LNCaP clone FGC (cell line): ENCODE measurements at regions not wholly inside any gene's neighbourhood (a gene's known extent, or its start where the extent isn't known, plus 50 kb on each side); places are given as distances from the start of the nearest gene placed in this dataset.
A peak's percentile ranks its signal among the peaks of the same experiment; 100 is the strongest.

Source experiments
- DNase-seq: peaks from one replicate; pipeline ENCODE4 v3.0.0-alpha.2; 2011; ENCODE audit warnings: low read depth
- H3K4me3 ChIP-seq: 2 replicates; pipeline ENCODE4 v1.5.1; 2011; ENCODE audit warnings: mild to moderate bottlenecking, low read depth, low read length, control low read depth
- TF ChIP-seq, protein P1 (sequence below): IDR thresholded peaks from 2 replicates; pipeline ENCODE4 v1.5.1; 2012; ENCODE audit warnings: mild to moderate bottlenecking; ENCODE audit not compliant: control insufficient read depth, insufficient read depth; ENCODE audit errors: extremely low read depth

DNA sequence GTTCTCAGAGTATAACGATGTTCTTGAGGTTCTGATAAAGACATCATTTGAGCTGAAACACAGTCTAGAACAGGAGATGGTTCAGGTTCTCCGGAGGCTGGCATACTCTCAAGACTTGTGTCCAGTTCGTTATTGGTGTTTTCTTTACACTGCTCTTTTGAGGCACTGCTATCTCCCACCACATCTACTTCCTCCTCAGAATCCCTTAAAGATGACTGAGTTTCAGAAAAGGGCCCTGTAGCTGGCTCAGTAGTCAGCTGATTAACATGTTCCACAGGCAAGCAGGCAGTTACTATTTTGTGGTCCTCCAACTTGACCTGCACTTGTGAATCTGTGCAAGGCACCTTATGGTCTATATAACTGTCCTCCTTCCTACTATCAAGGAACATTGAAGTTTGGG is 50.2 kb downstream of the ZZZ3 start:
- H3K4me3 ChIP-seq = no peak overlapping the region
- TF ChIP-seq, protein P1, sequence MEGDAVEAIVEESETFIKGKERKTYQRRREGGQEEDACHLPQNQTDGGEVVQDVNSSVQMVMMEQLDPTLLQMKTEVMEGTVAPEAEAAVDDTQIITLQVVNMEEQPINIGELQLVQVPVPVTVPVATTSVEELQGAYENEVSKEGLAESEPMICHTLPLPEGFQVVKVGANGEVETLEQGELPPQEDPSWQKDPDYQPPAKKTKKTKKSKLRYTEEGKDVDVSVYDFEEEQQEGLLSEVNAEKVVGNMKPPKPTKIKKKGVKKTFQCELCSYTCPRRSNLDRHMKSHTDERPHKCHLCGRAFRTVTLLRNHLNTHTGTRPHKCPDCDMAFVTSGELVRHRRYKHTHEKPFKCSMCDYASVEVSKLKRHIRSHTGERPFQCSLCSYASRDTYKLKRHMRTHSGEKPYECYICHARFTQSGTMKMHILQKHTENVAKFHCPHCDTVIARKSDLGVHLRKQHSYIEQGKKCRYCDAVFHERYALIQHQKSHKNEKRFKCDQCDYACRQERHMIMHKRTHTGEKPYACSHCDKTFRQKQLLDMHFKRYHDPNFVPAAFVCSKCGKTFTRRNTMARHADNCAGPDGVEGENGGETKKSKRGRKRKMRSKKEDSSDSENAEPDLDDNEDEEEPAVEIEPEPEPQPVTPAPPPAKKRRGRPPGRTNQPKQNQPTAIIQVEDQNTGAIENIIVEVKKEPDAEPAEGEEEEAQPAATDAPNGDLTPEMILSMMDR = no peak
- peak; percentile 23 for DNase-seq

DNA sequence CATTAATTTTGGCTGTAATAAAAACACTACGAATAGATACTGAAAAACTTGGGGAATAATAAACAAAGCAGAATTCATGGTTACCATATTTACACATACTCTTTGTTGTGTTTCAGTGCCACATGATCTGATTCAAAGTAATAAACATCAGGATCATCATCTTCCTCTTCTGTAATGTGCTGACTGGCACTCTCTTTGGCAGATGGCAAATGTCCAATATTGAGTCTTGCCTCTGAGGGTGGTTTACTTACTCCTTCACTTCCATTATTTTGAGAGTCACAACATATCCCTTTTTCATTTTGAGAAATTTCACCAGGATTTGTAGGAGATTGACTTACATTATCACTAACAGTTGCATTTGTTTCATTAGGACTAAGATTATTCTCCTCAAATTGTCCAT is 50.7 kb downstream of the ZZZ3 start:
- H3K4me3 ChIP-seq = no peak overlapping the region
- TF ChIP-seq, protein P1 = no peak
- DNase-seq = no peak

DNA sequence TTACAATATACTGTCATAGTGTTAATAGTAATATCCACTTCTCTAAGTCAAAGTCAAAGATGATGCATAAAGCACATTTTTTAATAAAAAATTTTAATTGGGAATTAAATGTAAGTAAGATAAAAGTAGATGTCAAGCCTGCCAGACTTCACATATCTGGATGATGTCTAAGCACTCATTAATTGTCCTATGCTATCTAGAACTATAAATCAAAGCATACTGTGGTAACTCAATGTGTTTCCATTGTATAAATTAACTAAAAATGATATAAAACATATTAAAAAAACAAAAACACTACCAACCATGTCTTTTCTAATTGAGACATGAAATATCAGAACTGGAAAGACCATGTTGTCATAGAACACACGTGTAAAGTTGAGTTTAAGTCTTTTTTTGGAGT is 51.2 kb downstream of the ZZZ3 start:
- no peak overlapping the region for H3K4me3 ChIP-seq
- TF ChIP-seq, protein P1 = no peak
- DNase-seq = no peak

DNA sequence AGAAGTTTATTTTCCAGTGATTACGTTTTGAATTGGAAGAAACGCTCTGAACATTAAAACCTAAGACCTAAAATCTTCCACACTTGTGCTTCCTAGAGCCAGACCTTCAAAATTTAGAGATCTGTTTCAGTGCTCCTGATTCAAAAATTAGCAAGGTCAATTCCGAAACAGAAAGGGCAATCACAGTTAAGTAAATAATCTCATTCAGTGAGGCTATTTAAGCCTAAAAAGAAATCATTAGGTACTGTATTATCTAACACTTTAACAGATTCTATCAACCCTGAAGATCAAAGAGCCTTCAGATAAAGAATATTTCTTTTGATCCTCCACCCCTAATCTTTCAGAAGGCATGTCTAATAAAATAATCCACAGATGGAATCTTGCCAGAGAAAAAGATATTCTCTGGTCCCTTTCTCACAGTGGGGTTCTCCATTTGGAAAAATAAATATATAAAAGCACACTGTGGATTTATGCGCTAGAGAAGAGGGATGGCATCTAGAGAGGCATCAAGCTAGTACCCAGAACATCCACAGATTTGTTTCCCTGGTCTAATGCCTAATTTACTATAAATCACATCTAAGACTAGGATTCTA is 54.4 kb downstream of the ZZZ3 start:
- H3K4me3 ChIP-seq = no peak overlapping the region
- TF ChIP-seq, protein P1 = no peak
- no peak for DNase-seq

DNA sequence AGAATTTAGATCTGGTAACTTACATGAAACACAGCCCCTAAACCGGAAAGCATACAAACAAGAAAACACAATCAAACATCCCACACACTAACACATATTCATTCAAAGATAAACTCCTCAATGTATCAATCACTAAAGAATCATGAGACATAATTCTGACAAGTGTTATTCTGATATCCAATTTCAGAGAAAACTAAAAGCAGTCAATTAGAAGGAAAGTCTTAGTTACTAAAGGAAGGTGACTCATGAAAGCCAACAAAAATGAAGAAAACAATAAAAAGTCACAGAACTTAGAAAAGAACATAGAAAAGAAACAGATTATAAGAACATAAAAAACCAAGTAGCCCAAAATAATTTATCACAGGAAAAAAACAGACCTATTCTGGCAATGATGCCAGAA is 57.2 kb downstream of the ZZZ3 start:
- TF ChIP-seq, protein P1 = no peak

DNA sequence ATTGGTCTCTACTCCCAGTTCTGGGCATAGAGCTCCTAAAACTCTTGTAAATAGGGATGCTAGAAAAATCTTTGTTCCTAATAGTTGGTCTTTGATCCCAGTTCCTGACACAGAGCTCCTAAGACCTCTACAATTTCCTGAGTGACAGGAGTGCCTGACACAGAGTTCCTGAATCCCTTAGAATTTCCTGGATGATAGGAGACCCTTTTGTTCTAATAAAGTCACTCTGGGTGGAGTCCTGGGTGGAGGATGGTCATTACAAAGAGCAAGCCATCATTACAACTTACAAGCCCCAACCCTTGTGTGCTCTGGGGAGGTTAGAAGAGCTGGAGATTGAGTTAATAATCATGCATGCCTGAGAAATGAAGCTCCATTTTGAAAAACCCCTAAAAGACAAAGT is 58.4 kb downstream of the ZZZ3 start:
- TF ChIP-seq, protein P1 = no peak
- no peak for DNase-seq
- H3K4me3 ChIP-seq = no peak overlapping the region

More for the DNA sequence above, 57.2 kb downstream of the ZZZ3 start:
- DNase-seq = no peak
- H3K4me3 ChIP-seq = no peak overlapping the region

DNA sequence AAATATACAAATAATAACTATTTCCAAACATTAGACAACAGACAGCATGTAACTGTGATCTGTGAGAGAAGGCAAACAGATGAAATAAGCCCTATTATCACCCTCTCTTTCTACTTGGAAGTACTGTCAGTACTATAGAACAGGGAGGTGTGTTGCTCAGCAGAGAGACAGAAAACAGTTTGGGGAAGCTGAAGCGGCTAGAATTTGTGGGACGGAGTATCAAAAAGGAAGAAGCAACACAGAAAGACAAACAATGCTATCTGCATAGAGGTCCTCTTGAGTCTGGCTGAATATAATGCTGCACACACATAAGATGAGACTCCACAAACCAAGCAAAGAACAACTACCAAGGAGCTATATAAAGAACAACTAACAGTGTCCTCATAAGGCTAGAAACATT is 59.4 kb downstream of the ZZZ3 start:
- TF ChIP-seq, protein P1 = no peak
- H3K4me3 ChIP-seq = no peak overlapping the region
- DNase-seq = no peak
